Vagina (tissue), 2 donors: ENCODE measurements at regions not wholly inside any gene's neighbourhood (a gene's known extent, or its start where the extent isn't known, plus 50 kb on each side); places are given as distances from the start of the nearest gene placed in this dataset.

Experiments used
- CTCF ChIP-seq, 3 experiments: fragments of 450-650 bp in 2 of 3; fragments of 200-600 bp in 1 of 3; sonication (generic) in 1 of 3; IDR thresholded peaks; one replicate each; pipeline ENCODE4 v1.5.1; 2017 to 2019; ENCODE audit warnings: antibody characterized with exemption in 3 of 3, mild to moderate bottlenecking in 2 of 3, moderate library complexity in 2 of 3
- POLR2AphosphoS5 ChIP-seq, 2 donors: sonication (generic); formaldehyde crosslinking; IDR thresholded peaks; one replicate each; pipeline ENCODE4 v1.9.0; 2017; ENCODE audit warnings: antibody characterized with exemption in 2 of 2, mild to moderate bottlenecking in 2 of 2, low read depth in 1 of 2; ENCODE audit not compliant: insufficient read depth in 1 of 2

DNA sequence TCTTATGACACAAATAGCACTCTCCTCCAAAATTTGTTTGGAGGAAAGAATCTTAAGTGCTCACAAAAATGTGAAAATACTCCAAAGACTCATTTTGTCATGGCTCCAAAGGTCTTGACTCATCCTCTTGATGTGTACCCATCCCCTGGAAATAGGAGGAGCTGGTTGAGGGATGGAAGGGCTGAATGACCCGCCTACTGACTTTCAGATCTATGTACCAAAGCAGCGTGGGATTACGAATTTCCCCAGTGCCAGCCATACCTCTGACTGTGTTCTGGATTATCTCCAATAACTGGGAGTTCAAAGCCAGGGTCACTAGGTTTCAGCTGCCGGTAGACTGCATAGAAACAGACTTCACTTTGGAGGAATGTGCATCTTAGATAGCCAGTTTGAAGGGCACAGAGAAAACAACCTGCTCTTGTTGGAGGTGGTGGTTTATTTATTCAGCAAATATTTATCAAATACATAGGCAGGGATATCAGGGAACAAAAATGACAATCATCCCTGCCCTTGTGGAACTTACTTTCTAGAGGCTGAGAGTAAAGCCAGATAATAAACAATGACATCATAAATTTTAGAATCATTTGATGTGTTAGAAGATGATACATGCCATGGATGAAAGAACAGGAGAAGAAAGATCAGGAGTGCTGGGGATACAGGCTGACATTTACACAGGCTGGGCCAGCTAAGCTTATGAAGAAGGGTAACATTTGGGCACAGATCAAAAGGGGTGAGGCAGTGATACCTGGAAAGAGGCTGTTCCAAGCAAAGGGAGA lies 246.6 kb downstream of the TBXT start:
- no peak for TF ChIP-seq CTCF (IDR thresholded peaks at IDR 0.05)
- no peak for TF ChIP-seq POLR2AphosphoS5 (IDR thresholded peaks at IDR 0.05; ENCODE audit: insufficient read depth in 1 of 2, low read depth in 1 of 2)
